ENCODE measurements at regions not wholly inside any gene's neighbourhood (a gene's known extent, or its start where the extent isn't known, plus 50 kb on each side); places are given as distances from the start of the nearest gene placed in this dataset.

DNA sequence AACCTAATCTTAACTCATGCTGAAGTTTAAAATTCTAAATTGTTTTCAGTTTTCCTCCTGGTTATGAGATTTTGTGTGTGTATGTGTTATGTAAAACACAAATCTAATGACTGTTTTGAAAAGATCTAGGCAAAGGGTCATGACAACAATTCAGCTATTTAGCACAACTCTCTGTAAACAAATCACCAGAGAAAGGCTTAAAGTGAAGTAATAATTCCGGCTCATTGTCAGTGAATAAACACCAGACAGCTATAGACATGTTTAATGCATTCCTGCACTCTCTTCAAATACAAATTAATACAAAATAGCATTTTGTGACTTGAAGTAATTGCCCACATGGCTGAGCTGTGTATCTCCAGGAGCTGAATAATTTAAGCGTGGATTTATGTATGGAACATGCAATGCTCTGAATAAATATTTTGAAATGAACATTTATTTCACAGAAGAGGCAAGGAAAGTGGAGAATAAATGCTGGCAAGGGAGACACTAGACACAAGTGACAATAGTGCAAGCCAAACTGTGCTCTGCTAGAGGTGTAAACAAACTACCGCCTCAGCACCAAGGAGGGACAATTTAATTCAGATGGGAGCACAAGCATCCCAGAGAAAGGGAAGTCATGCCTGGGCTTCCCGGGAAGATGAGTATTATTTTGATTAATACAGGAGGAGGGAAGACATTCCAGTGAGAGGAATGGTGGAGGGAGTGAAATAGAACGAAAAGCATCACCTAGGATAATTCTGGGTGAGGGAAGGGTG is 133.6 kb upstream of the XPO1 start:
- ATAC-seq: peak; percentile 31; the same call in 1 of the 3 replicates
- no peak for TF ChIP-seq ZNF565 (CRISPR knock-in tag; conservative IDR thresholded peaks at IDR 0.05; ENCODE audit: low read depth)
- TF ChIP-seq ISL1 (CRISPR knock-in tag; IDR thresholded peaks at IDR 0.05): no peak
- TF ChIP-seq ZC3H10 (CRISPR knock-in tag; IDR thresholded peaks at IDR 0.05): no peak
- no peak for TF ChIP-seq CREB5 (CRISPR knock-in tag; IDR thresholded peaks at IDR 0.05; ENCODE audit: low read depth)
- no peak for TF ChIP-seq ZFP3 (CRISPR knock-in tag; IDR thresholded peaks at IDR 0.05)
- no peak for TF ChIP-seq ZNF8 (CRISPR knock-in tag; IDR thresholded peaks at IDR 0.05)
- TF ChIP-seq OSR1 (CRISPR knock-in tag; IDR thresholded peaks at IDR 0.05): no peak
- TF ChIP-seq, protein P1, sequence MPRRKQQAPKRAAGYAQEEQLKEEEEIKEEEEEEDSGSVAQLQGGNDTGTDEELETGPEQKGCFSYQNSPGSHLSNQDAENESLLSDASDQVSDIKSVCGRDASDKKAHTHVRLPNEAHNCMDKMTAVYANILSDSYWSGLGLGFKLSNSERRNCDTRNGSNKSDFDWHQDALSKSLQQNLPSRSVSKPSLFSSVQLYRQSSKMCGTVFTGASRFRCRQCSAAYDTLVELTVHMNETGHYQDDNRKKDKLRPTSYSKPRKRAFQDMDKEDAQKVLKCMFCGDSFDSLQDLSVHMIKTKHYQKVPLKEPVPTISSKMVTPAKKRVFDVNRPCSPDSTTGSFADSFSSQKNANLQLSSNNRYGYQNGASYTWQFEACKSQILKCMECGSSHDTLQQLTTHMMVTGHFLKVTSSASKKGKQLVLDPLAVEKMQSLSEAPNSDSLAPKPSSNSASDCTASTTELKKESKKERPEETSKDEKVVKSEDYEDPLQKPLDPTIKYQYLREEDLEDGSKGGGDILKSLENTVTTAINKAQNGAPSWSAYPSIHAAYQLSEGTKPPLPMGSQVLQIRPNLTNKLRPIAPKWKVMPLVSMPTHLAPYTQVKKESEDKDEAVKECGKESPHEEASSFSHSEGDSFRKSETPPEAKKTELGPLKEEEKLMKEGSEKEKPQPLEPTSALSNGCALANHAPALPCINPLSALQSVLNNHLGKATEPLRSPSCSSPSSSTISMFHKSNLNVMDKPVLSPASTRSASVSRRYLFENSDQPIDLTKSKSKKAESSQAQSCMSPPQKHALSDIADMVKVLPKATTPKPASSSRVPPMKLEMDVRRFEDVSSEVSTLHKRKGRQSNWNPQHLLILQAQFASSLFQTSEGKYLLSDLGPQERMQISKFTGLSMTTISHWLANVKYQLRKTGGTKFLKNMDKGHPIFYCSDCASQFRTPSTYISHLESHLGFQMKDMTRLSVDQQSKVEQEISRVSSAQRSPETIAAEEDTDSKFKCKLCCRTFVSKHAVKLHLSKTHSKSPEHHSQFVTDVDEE (CRISPR knock-in tag; IDR thresholded peaks at IDR 0.05): no peak
- TF ChIP-seq, protein P2, sequence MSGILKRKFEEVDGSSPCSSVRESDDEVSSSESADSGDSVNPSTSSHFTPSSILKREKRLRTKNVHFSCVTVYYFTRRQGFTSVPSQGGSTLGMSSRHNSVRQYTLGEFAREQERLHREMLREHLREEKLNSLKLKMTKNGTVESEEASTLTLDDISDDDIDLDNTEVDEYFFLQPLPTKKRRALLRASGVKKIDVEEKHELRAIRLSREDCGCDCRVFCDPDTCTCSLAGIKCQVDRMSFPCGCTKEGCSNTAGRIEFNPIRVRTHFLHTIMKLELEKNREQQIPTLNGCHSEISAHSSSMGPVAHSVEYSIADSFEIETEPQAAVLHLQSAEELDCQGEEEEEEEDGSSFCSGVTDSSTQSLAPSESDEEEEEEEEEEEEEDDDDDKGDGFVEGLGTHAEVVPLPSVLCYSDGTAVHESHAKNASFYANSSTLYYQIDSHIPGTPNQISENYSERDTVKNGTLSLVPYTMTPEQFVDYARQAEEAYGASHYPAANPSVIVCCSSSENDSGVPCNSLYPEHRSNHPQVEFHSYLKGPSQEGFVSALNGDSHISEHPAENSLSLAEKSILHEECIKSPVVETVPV (CRISPR knock-in tag; IDR thresholded peaks at IDR 0.05): no peak
- no peak for TF ChIP-seq ESRRG (CRISPR knock-in tag; IDR thresholded peaks at IDR 0.05)
- no peak for TF ChIP-seq TOX (CRISPR knock-in tag; IDR thresholded peaks at IDR 0.05; ENCODE audit: borderline replicate concordance)

GRCh38 chr2:61670591-61671501 is 132.7 kb upstream of the XPO1 start:
- peak; percentile 79 for ATAC-seq
- no peak for TF ChIP-seq CSDC2 (CRISPR knock-in tag; IDR thresholded peaks at IDR 0.05)
- no peak for TF ChIP-seq PPARA (CRISPR knock-in tag; IDR thresholded peaks at IDR 0.05; ENCODE audit: borderline replicate concordance)
- TF ChIP-seq ZFP30 (CRISPR knock-in tag; IDR thresholded peaks at IDR 0.05): no peak
- no peak for TF ChIP-seq TCF4 (CRISPR knock-in tag; IDR thresholded peaks at IDR 0.05; ENCODE audit: borderline replicate concordance)
- TF ChIP-seq TOX (CRISPR knock-in tag; IDR thresholded peaks at IDR 0.05; ENCODE audit: borderline replicate concordance): no peak
- TF ChIP-seq ZNF565 (CRISPR knock-in tag; conservative IDR thresholded peaks at IDR 0.05; ENCODE audit: low read depth): no peak
- TF ChIP-seq ESRRG (CRISPR knock-in tag; IDR thresholded peaks at IDR 0.05): no peak
- no peak for TF ChIP-seq BACH2 (CRISPR knock-in tag; IDR thresholded peaks at IDR 0.05; ENCODE audit: borderline replicate concordance)
- TF ChIP-seq, protein P3, sequence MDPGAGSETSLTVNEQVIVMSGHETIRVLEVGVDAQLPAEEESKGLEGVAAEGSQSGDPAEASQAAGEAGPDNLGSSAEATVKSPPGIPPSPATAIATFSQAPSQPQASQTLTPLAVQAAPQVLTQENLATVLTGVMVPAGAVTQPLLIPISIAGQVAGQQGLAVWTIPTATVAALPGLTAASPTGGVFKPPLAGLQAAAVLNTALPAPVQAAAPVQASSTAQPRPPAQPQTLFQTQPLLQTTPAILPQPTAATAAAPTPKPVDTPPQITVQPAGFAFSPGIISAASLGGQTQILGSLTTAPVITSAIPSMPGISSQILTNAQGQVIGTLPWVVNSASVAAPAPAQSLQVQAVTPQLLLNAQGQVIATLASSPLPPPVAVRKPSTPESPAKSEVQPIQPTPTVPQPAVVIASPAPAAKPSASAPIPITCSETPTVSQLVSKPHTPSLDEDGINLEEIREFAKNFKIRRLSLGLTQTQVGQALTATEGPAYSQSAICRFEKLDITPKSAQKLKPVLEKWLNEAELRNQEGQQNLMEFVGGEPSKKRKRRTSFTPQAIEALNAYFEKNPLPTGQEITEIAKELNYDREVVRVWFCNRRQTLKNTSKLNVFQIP (CRISPR knock-in tag; IDR thresholded peaks at IDR 0.05; ENCODE audit: borderline replicate concordance, low read depth): no peak

DNA sequence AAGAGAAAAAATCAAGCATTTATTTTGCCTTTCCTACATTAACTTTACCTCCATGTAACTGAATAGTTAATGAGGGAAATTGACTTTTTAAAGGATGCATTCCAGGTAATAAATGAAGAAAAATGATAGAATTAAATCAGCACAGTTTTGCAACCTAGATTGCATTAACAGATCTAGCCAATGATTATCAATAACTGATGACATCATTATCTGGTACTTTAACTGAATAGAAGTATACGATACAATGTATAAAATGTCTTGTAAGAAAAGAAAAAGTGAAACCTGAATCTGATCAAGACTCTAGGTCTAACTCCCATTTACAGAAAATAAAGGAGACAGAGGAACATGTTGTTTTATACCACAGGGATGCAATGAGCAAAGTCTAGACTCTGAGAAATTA is 126.0 kb upstream of the XPO1 start:
- ATAC-seq: no peak
- TF ChIP-seq, protein P3 (CRISPR knock-in tag; IDR thresholded peaks at IDR 0.05; ENCODE audit: borderline replicate concordance, low read depth): no peak
- no peak for TF ChIP-seq ISL1 (CRISPR knock-in tag; IDR thresholded peaks at IDR 0.05)
- TF ChIP-seq SNAI2 (CRISPR knock-in tag; IDR thresholded peaks at IDR 0.05): no peak
- TF ChIP-seq CREB5 (CRISPR knock-in tag; IDR thresholded peaks at IDR 0.05; ENCODE audit: low read depth): no peak
- no peak for TF ChIP-seq ZFP30 (CRISPR knock-in tag; IDR thresholded peaks at IDR 0.05)
- TF ChIP-seq ZNF565 (CRISPR knock-in tag; conservative IDR thresholded peaks at IDR 0.05; ENCODE audit: low read depth): no peak
- no peak for TF ChIP-seq OSR1 (CRISPR knock-in tag; IDR thresholded peaks at IDR 0.05)
- TF ChIP-seq, protein P1 (CRISPR knock-in tag; IDR thresholded peaks at IDR 0.05): no peak
- no peak for TF ChIP-seq PPARA (CRISPR knock-in tag; IDR thresholded peaks at IDR 0.05; ENCODE audit: borderline replicate concordance)
- no peak for TF ChIP-seq BACH2 (CRISPR knock-in tag; IDR thresholded peaks at IDR 0.05; ENCODE audit: borderline replicate concordance)
- no peak for TF ChIP-seq ESRRG (CRISPR knock-in tag; IDR thresholded peaks at IDR 0.05)
- TF ChIP-seq TCF4 (CRISPR knock-in tag; IDR thresholded peaks at IDR 0.05; ENCODE audit: borderline replicate concordance): no peak
- no peak for TF ChIP-seq RARB (CRISPR knock-in tag; IDR thresholded peaks at IDR 0.05)

Data from SK-N-SH treated with all-trans-retinoic acid at 6 μM for 48 hours (cell line).